ENCODE measurements at regions not wholly inside any gene's neighbourhood (a gene's known extent, or its start where the extent isn't known, plus 50 kb on each side); places are given as distances from the start of the nearest gene placed in this dataset.
"Not testable (repeated sequence)": the region's sequence is repeated elsewhere in the genome, so short reads cannot be mapped to it uniquely, and the experiment has no call there.

DNA sequence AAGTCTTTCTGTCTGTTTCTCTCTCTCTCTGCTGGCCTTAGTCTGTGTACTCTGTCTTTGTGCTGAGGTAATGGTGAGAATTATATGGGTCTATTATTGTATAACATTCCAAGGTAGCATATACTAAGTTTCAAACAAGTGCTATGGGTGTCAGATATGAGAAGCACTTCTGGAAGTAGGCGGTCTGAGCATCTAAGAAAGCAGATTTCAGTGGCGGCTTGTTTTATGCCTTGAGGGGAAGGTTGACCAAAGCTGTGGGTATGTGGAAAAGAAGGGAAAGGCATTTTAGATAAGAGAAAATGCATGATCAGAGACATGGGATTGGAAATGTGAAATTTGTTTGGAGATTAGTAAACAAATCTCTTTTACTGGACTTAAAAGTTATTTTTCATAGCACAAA lies 348.5 kb downstream of the RFC3 start:
- DNase-seq (ENCODE audit: low spot score), result no peak

DNA sequence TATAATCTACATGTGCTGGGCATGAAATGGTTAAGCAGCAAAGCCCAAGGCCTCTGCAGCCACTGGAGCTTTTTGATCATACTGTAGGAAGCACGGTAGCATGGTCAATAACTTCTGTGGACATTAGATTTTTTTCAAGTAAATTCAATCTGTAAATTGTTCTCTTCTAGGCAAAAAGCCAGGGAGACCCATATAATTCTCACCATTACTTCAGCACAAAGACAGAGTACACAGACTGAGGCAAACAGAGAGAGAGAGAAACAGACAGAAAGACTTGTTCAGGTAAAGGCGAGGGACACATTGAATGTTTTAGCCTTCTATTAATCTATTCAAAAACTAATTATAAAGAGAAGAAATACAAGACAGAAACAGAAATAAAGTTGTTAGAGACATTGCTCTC lies 349.4 kb downstream of the RFC3 start:
- no peak for DNase-seq (ENCODE audit: low spot score)

DNA sequence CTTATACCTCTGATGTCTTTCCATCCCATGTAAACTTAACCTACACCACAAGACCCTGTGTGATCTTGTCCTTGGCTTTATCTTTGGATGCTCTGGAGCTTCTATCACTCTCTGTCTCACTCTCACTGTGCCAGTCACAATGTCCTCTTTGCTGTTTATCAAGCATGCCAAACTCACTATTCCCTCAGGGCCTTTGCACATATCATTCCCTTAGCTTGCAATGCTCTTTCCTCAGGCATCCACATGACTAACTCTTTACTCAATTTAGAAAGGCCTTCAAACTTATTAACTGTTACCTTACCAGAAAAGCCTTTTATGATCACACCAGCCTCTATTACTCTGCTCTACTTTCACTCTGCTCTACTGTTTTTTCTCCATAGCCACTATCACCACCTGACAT lies 354.1 kb downstream of the RFC3 start:
- DNase-seq (ENCODE audit: low spot score), result no peak

DNA sequence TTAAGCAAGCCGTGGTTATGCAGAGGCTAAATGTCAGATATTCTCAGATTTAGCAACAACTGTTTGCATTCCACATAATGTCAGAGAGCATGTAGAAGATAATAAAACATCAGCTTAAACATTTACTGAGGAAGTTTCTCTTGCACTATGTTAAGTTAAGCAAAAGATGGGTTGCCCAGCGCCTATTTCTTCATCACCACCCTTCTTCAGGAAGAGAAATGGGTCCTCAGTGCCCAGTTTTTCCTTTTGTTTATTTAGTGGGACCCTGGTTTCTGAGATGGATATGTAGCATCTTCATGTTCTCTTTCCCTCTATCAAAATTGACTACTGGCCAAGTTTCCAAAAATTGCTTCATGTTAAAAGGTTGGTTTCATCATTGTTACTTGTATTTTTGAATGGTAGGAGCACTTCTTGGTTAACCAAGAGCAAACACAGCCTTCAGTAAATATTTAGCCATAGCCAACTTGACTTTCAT lies 356.8 kb downstream of the RFC3 start:
- DNase-seq (ENCODE audit: low spot score), result no peak

DNA sequence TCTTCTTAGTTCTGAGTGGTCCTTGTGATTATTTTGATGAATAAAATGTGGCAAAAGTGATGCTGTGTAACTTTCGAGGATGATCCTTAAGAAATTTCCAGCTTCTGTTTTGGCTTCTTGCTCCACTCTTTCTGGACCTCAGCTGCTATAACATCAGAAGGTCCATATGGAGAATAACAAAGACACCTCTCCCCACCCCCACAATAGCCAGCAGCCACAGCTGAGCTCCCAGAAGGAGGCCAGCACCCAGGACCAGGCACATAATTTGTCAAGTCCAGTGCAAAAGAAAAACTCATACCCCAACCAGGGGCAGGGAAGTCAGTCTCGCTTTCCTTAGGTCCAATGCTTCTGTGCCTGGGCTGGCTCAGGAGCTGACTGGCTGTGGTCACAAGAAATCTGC lies 357.6 kb downstream of the RFC3 start:
- no peak for DNase-seq (ENCODE audit: low spot score)

DNA sequence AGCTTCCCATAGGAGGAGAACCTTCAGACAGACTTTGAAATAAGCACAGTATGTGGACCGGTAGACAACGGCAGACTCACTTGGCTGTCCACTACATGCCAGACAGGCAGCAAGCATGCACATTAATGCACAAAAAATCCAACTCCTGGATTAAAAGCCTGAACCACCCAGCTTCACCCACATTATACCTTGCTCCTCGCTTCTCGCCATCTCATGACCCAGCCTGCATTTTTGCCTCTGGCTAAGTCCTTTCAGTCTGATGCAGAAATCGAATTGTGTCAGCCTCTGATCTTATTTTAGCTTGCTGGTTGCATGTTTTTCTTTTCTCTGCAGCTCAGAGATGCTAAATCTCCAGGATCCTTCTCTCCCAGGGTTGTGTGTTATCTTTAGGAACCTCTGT lies 358.7 kb downstream of the RFC3 start:
- no peak for DNase-seq (ENCODE audit: low spot score)

DNA sequence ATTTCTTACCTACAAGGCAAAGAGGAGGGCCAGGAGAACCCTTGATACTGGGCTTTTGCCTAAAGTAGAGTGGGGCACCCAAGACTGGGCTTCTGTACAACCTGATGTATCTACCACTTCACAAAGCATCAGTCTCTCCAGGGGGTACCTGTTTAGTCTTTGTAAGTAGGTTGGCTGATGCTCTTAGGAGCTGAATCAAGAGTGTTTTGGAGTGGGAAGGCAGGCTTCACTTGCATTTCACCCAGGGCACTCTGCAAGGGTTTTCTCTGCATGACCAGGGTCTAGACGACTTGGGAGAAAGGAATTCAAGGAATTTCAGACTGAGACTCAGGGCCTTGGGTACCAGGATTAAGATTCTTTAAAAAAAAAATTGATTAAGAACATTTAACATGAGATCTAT lies 361.5 kb downstream of the RFC3 start:
- DNase-seq (ENCODE audit: low spot score), result no peak

DNA sequence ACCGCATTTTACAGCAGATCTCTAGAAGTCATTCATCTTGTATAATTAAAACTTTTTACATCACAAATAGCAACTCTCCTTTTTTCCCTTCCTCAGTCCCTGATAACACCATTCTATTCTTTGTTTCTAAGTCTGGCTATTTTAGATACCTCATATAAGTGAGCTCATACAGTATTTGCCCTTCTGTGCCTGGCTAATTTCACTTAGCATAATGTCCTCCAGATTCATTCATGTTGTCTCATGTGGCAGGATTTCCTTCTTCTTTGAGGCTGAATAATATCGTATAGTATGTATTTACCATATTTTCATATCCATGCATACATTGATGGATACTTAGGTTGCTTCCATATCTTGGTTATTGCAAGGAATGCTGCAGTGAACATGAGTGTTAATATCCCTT lies 362.0 kb downstream of the RFC3 start:
- no peak for DNase-seq (ENCODE audit: low spot score)

DNA sequence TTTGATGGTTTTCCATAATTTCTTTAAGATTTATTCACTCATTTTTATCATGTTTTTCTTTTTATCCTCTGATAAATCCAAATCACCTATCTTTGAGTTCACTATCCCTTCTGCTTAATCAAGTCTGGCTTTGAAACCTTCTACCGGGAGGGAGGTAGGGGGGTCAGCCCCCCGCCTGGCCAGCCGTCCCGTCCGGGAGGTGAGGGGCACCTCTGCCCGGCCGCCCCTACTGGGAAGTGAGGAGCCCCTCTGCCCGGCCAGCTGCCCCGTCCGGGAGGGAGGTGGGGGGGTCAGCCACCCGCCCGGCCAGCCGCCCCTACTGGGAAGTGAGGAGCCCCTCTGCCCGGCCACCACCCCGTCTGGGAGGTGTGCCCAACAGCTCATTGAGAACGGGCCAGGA lies 363.3 kb downstream of the RFC3 start:
- DNase-seq (ENCODE audit: low spot score), result not testable (repeated sequence)

DNA sequence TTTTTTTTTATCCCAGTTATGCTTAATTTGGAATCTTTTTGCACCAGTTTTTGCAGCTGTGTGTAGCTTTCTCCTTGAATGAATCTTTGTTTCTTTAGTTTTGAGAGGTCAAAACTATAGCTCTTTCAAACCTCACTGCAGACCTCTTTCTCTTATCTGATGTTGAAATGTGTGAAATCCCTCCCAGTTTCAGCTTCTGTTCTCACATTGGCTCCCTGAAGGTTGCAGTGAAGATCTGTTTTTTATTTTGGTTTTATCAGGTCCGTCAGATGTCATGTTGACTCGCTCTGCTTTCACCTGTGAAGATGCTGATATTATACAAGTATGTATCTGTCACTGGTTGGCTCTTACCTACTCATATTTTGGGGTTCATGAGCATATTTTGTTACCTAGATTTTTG lies 372.0 kb downstream of the RFC3 start:
- DNase-seq (ENCODE audit: low spot score), result no peak

DNA sequence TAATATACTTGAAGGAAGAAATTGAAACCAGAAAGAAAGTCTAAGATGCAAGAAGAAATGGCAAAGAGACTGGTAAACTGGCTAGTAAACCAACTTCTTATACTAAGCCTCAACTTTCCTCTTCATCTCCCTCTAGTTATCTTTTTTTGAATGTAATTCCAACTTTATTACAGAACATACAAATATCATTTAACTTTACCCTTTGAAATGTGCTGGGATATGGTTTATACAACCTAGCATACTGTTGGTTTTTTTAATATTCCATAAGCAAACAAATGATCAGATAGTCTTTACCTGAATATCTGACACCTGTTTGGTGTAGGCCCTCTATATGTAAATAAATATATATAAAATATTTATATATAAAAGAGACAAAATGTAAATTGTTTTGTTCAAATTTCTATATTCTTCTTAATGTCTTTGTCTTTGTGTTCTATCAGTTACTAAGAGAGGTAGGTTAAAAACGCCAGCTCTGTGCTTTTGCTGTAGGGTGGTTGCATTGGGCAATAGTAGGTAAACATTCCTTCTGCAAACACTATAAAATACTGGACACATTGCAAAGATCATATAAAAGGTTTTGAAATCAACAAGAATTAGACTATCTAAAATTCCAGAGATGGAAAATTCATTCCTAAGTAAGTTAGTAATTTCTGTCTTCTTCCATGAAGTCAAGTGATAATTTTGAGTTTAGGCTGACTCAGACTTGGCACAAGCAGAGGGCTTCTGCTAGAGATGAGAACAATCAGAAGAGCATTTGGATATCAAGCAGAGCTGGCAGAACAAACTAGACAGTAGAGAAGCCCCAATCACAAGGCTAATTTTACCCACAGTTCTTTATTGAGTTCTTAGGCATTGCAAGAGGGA lies 383.3 kb downstream of the RFC3 start:
- no peak for DNase-seq (ENCODE audit: low spot score)

DNA sequence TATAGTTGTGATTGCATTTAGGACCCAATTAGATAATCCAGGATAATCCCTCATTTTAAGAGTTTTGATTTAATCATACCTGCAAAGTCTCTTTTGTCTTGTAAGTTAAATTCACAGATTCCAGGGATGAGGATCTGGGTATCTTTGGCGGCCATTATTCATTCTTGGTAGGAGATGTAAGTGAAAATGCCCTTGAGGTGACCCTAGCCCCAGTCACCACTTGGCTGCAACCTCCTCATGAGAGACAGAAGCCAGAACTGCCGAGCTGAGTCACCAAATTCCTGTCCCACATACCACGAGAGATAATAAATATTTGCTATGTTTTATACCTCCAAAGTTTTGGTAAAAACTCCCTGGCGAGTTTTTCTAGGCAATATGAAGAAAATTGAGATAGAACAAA lies 389.4 kb downstream of the RFC3 start:
- no peak for DNase-seq (ENCODE audit: low spot score)

DNA sequence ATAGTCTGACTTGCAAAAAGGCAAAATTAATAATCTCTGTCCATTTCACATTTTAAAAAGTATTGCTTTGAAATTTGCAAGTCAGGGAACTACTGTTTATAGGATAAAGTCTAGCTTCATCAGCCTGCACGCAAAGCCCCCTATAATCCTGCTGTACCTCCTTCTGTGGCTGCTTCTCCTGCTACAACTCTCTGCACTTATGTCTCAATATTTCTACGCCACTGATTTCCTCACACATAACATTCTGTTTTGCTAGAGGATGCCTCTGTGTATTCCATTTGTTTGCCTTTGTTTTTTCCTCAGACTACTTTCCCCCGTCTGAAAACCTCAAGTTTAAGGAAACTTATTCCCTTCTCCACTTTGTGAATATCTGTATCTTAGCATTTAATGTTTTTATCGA lies 389.9 kb downstream of the RFC3 start:
- DNase-seq (ENCODE audit: low spot score), result no peak

DNA sequence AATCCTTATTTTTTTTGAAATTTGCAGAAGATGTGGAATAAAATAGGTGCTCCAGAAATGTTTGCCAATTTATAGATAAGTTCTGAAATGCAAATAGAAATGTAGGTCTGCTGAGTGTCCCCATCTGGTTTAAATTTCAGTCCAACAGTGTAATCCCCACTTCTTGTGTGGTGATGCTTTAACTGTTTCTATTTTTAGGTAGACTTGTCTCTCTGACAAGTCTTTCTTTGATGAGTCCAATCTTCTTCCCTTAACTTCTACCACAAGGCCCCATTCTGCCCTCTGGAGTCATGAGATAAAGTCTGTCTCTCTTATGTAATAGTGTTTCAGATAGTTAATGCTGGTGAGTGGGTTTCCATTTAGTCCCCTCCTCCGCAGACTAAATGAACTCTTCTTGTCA lies 390.4 kb downstream of the RFC3 start:
- DNase-seq (ENCODE audit: low spot score), result no peak

DNA sequence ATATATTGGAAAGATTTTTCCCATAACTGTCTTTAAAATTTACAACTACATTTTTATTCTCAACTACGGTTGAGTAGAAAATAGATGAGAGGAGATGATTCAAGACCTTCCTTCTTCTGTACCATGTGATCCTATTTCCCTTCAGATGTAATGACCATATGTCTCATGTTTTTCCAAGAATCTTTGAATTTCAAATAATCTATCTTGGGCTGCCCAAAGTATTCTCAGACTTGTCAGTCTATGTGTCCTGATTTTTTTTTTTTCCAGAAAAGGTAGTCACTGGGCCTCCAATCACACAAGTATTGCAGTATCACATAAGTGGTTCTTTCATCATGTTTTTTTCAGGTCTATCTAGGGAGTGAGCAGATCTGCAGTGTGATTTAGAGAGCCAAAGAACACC lies 392.4 kb downstream of the RFC3 start:
- no peak for DNase-seq (ENCODE audit: low spot score)

DNA sequence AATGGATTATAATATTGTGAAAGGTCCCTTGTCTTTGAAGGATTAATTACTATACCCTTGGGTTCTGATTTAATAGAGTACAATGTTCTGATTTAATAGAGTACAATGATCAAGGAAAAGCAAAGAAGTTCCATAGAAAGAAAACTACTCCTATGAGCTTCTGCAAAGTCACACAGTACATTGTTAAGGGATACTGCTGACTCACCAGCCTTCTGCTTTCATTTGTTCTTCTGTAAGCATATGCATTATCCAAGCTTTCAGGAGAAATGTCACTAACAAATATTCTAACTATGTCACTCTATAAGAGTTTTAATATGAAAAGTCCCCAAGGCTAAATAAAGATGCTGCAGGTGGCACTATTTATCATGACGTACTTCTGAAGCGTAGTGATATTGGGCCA lies 396.7 kb downstream of the RFC3 start:
- DNase-seq (ENCODE audit: low spot score), result no peak

DNA sequence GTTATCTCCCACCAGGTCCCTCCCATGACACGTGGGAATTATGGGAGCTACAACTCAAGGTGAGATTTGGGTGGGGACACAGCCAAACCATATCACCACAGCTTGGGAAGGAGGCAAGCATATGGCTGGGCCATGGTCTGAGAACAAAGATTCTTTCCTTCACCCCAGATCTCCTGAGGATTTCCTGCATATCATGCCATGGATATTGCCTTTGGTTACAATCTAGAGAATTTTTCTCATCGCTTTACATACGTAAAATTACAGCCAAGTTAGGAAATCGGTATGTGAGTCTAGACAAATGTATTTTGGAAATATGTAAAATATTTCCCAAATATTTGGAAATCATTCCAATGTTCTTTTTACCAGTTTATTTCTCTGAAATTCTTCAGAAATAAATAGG lies 398.3 kb downstream of the RFC3 start:
- no peak for DNase-seq (ENCODE audit: low spot score)

DNA sequence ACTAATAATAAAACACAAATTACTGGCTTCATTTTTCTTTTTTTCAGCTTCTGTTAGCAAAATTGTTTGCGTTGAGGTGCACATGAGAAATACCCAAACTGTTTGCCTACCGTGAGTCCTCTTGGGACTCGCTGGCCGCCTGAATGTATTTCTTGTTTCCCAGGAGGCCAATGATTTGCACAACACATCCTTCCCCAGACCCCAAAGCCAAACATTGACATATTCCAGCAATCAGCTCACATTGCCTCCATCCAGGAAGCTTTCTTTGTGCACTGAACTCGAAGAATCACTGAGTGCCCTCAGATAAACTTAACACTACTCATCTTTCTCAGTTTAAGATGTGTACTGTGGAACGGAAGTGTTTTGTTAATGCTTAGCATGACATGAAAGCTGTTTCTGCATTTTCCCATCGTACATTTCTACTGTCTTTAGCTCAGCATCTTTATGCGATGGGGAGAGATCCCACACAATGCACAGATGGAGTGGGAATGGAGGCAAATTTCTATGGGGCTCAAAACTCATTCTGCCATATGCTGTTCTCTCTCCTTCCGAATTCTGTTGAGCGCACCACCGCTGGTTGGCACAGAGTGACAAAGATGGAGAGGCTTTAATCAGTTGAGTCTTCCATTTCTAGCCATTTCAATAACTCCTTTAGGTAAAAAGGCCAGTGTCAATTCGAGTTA lies 399.5 kb downstream of the RFC3 start:
- no peak for DNase-seq (ENCODE audit: low spot score)

DNA sequence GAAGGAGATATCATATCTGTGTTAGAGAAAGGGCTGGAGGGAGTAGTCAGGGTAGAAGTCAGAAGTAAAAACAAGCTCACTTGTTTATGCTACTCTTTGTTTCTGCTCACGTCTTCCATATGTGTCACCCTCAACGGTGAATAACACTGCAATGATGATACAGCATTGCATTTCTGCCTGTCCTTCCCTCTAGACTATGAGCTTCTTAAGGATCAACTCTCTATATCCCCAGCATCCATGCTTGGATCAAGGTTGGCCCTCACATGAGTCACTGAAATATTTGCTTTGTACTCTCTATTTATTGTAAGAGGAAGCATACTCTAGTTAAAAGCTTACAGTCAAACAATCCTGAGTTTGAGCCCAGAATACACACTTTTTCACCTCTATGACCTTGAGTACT lies 406.0 kb downstream of the RFC3 start:
- no peak for DNase-seq (ENCODE audit: low spot score)

DNA sequence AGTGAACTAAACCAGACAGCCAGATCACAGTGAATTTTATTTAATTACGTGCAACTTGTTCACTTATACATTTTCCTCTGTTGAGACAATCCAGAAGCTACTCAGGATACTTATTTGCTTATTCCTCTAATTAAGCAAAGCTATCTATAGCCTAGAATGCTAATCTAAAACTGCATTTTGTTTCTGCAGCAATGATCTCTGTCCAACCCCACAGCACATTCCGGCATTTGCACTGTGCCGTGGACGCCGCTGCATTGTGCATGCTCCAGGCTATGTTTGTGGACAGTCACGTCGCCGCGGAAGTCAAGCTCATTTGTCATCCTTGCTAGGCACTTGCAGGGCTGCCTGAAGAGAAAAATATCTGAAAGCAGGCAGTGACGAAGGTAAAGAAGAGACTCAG lies 406.9 kb downstream of the RFC3 start:
- no peak for DNase-seq (ENCODE audit: low spot score)

DNA sequence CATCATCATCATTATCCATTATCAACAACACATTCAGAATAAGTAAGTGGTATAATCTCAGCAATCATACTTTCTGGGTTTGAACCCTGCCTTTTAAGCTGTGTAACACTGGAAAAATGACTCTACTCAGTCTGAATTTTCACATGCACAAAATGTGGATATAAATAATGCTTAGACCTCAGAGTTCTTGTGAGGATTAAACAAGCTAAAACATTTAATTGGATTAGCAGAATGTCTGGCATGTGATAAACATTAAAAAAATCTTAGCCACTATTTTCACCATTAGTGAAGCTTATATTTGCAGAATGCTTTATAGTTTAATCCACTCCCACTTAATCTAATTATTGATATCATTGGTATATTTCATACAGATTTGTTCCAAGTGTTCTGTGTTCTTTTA lies 412.3 kb downstream of the RFC3 start:
- DNase-seq (ENCODE audit: low spot score), result no peak

DNA sequence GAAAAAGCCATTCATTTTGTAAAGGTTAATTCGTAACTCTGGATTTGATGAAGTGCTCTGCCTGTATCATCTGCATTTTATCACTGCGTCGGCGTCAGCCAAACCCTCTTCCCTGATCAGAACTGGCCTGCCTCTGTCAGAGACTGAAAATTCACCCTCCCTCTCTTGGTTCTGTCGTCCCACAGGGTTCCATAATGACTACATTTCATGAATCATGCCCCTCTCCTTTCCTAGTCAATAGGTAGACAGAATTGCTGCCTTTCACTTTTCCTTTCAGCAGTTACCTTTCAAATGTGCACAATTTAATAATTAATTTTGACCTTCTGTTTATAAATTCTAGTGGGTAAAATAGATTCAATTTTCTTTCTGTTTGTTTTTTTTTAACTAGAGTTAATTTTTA lies 423.4 kb downstream of the RFC3 start:
- DNase-seq (ENCODE audit: low spot score), result no peak

DNA sequence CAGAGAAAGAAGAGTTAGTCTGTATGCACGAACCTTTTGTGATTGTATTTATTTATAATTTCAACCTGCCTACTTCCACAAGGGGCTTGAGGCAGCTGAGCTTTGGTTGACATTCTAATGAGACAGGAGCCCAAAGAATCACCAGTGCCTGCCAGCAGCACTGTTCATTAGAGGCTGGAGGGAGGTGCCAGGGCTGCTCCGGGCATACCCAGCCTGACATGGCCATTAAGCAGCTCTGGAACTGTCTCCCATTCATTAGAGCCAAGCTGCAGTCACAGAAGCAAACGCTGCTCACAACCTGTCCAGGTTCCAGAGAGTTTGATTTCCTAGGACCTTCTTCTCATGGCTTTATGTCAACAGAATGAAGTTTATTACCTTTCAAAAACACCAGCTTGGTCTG lies 425.5 kb downstream of the RFC3 start:
- no peak for DNase-seq (ENCODE audit: low spot score)

DNA sequence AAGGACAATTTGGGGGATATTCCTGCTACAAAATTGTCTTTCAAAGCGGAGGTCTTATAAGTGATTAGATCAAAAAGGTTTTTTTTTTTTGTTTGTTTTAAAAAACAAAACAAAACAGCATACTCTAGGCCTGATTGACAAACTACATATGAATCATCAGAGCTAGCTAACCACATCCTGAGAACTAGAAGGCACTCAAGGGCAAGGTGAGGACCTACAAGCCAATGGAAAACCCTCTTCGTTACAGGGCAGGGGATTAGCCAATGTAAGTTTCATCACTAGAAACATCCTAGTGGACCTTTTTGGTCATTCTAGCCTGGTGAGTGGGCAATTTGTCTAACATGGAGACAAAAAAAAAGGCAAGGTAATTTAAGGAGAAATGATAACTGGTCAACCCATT lies 428.6 kb downstream of the RFC3 start:
- no peak for DNase-seq (ENCODE audit: low spot score)

All from CD4-positive, alpha-beta T cell treated with Interleukin-6 at 100 ng/mL for 8 hours (primary cell).